ENCODE measurements at regions not wholly inside any gene's neighbourhood (a gene's known extent, or its start where the extent isn't known, plus 50 kb on each side); places are given as distances from the start of the nearest gene placed in this dataset.

DNA sequence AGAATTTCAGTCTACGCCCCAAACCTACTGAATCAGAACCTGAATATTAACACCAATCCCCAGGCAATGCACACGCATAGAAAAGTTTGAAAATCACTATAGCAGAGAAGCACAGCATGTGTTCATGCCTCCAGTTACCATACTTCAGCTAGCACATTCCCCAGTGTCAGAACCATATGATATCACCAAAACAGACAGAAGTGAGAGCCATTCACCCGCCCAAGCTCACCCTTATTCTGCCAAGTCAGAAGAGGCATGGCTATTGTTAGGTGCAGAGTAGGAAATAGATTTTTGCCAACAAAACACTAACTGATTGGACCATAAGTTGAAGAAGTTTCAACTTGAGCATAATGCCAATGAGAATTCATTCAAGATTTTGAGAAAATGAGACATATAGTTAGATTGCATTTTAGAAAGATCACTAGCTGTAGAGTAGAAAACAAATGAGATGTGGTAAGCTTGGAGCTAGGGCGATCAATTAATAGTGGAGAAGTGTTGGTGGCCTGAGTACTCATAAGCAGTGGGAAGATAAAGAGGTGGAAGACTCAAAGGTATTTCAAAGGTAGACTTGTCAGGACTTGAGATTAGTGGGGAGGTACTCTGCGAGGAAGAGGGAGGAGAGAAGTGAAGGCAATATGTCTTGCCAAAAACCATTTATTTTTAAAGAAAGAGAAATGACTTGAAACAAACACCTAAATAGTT lies 492.4 kb downstream of the SUCLA2 start:
- no peak for DNase-seq

DNA sequence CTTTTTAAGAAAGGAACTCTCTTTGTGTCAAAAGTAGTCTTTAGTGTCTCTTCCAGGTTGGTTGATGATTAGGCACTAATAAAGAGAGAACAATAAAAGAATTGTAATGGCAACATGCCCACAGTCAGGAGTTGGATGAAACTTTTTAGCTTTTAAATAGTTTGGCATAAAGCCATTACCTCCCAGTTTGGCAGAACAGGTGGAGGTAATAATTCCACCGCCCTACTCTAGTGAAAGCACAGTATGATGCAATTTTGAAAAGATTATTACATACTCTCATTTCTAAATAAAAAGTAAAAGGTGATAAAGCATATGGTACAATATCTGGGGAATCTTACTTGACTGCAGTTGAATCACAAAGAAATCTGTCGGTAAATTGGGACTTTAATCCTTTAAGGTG lies 497.6 kb downstream of the SUCLA2 start:
- no peak for DNase-seq

GRCh38 chr13:47502166-47502565 lies 498.9 kb downstream of the SUCLA2 start:
- DNase-seq: no peak

DNA sequence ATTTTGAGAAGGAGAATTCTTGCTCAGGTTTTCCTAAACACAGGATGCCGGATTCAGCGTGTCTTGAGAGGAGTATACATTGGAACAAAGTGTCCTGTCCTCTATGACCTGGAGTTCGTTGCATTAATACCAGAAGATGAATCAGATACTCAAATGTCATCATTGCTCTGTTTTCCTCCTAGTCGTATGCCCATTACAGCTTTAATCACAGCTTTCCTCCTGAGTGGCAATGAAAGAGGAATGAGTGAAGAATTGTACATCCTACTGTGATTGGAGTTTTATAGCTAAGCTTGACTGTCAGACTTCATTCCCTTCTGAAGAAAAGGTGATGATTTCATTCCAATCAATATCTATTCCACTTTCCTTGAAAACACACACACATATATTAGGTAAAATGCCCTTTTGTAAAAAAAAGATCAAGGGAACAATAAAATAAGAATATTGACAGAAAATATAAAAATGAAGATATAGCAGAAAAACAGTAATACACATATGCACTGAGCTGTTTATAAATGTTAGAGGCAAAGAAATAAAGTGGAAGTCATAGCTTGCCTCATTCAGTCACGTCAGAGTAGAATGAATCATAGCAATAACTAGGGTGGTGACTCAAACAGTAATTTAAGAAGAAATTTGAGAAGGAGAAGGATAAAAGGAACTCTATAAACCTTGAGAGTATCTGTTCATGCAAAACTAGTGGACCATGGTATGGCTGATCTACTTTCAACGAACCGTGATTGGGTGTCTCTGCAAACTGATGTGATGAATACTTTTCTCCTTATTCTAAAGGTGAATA lies 501.5 kb downstream of the SUCLA2 start:
- DNase-seq: peak; percentile 28

DNA sequence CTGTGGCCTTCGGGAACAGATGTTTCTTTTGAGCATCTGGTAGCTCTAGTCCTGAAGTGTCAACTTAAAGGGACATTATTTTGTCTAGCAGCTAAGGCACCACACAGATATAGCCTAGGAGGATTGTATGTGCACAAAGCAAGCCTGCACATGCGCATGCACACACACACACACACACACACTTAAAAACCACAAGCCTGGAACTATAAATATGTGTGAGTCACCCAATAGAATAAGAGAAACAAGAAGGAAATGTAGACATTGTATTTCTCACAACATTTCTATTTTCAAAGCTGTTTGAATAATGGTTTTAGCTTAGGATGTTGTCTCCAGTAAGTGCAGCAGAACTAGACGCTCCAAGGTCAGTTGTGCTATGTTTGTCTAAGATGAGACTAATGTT lies 516.5 kb downstream of the SUCLA2 start:
- peak; percentile 63 for DNase-seq

- no peak for DNase-seq
Observed at GRCh38 chr13:47481536-47481935, 519.5 kb downstream of the SUCLA2 start.

GRCh38 chr13:47480951-47481350 lies 520.1 kb downstream of the SUCLA2 start:
- peak; percentile 37 for DNase-seq

- no peak for DNase-seq
Observed at GRCh38 chr13:47480121-47480520, 521.0 kb downstream of the SUCLA2 start.

DNA sequence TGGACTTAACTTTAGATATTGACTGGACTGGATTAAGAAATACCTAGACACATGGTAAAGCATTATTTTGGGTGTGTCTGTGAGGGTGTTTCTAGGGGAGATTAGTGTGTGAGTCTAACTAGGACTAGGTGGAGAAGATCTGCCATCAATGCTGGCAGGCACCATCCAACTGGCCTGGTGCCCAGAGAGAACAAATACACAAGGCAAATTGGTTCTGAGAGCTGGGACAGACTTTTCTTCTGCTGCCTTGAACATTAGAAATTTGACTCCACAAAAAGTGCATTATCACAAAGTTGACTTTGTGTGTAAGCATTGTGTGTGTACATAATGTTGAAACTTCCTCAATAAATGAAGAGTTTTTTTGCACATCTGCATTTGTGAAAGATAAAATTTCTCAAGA lies 522.1 kb downstream of the SUCLA2 start:
- DNase-seq: no peak

DNA sequence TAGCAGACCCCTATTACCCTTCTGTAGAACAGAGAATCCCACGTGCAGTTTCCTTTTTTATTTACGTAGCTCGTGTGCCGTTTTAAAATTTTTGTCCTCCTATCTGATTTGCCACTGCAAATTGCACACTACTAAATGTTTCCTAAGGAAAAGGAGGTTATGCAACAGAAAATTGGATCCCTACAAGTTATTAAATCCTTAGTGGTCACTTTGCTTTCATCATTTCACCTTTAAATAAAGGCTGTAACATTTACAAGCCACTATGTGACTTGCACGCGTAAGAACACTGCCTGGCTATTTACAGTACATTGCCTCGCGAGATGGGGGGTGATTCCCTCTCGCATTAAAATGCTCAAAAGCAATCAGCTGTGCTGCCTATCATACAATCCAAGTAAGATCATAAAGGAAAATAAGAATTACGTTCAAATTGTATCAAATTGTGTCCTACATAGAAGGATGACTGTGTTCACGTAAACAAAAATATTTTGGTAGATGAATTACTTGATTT lies 525.6 kb downstream of the SUCLA2 start:
- no peak for DNase-seq

GRCh38 chr13:47474839-47475238 lies 526.2 kb downstream of the SUCLA2 start:
- no peak for DNase-seq

DNA sequence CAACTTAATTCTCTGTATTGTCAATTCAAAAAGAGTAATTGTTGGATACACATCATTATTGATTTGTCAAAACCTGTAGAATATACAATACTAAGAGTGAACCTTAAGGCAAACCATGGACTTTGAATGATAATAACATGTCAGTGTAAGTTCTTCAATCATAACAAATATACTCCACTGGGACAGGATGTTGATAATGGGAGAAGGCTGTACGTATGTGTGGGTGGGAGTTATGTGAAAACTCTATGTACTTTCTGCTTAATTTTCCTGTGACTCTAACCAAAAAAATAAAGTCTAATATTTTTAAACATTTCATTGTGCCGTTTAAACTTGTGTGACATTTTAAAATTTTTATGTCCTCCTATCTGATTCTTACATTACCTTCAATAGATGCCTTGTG lies 526.7 kb downstream of the SUCLA2 start:
- DNase-seq: no peak

DNA sequence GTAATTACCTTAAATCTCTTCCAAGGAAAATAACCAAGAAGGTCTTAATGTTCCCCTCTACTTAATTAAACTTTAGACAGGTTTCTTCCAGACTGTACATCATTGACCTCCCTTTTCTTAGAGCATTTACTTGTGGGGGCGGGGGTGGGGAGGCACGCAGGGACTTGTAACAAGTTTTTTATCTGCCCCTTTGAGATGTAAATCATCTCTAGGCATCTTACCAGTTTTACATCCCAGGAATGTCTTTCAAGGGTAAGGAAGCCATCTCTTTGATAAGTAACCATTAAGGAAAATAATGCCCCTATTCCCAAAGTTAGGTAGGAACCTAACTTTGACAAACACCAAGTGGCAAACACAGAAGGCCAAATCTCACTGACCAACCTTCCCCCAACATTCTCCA lies 528.6 kb downstream of the SUCLA2 start:
- no peak for DNase-seq

DNA sequence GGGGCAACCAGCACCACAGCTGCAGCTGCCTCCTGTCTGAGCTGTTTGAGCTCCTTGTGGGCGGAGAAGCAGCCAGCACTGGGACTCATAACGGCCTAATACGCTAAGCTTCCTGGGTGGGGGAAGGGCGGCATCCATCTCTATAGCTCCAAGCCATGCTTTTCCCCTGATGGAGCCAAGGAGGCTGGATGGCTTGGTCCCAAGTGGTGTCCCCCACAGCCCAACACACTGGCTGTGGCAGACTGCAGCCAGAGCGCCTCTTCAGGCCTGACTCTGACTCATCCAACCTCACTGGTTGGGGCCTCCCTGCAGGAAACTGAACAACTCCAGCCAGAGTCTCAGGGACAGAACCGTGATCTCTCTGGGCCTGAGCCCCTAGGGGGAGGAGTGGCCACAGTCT lies 537.3 kb downstream of the SUCLA2 start:
- no peak for DNase-seq

DNA sequence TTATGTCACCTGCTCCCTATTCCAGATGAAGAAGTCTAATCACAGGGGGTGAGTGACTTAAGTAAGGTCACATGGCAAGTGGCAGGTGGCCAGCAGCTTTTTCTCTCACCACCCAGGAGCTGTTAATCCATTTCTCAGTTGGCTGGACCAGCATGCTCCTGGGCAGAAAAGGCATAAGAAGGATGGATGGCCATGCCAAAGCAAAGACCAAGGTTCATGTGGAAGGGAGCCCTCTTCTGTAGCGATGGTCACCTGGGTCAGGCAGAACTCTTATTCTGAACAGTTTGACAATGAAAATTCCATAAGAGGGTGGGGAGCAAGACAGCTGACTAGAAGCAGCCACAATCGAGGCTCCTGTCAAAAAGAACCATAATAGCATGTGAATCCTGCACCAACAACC lies 538.1 kb downstream of the SUCLA2 start:
- no peak for DNase-seq

DNA sequence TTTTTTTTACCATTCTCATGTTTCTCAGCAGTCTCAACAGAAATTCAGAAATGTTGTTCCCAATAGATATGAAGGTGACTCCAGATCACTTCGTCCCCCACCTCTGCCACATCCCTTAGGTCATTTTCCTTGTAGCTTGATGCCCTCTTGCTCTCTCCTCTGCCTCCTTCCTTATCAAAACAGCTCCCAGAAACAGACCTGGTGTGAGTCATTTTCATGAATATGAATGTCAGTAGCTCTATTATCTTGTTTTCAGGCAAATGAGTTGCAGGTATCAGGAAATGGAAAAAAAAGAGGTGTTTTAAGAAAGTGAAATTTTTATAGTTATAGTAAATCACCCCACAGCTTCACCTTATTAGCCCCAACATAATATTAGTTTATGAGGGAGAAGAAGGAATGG lies 539.3 kb downstream of the SUCLA2 start:
- DNase-seq: no peak

DNA sequence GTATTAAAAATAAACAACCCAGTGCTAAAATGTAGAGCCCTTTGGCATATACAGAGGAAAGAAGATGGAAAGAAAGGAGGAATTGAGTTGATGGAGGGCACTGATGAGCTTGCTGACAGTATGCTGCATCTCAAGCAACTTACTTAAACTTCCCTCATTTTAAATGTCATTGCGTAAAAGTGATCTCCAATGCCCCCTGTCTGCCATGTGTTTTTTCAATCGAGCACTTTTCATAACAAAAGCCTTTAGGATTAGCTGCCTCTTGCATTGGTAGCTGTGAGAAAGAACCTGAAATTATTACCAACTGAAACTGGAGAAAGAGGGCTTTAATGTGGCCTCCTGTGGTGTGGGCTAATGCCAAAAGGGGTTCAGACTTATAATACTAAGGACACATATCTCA lies 541.6 kb downstream of the SUCLA2 start:
- DNase-seq: peak; percentile 55

GRCh38 chr13:47457626-47458025 lies 543.4 kb downstream of the SUCLA2 start:
- no peak for DNase-seq

DNA sequence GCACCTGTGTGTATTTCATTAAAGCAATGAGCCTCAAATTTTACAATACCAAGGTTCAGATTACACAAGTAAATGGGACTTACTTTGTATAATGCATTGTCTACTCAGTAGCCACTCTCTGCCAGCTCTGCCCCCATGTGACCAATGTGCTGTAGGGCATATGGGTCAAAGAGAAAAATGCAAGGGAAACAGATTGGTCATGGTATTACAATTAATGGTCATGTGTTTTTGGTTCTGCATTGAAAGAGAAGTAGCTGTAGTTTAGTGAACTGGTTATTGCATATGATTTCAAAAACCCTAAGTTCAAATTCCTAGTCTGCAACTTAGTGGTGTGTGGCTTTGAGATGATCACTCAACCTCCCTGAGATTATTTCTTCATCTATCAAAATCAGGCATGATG lies 545.4 kb downstream of the SUCLA2 start:
- DNase-seq: no peak

- no peak for DNase-seq
Observed at GRCh38 chr13:47454986-47455385, 546.1 kb downstream of the SUCLA2 start.

GRCh38 chr13:47437406-47437805 lies 540.6 kb upstream of the HTR2A start:
- DNase-seq: no peak

GRCh38 chr13:47433461-47434005 lies 536.7 kb upstream of the HTR2A start:
- no peak for DNase-seq

GRCh38 chr13:47426126-47426849 lies 529.4 kb upstream of the HTR2A start:
- DNase-seq: no peak

Data from GDM1 (cell line).